ENCODE measurements at regions not wholly inside any gene's neighbourhood (a gene's known extent, or its start where the extent isn't known, plus 50 kb on each side); places are given as distances from the start of the nearest gene placed in this dataset.

DNA sequence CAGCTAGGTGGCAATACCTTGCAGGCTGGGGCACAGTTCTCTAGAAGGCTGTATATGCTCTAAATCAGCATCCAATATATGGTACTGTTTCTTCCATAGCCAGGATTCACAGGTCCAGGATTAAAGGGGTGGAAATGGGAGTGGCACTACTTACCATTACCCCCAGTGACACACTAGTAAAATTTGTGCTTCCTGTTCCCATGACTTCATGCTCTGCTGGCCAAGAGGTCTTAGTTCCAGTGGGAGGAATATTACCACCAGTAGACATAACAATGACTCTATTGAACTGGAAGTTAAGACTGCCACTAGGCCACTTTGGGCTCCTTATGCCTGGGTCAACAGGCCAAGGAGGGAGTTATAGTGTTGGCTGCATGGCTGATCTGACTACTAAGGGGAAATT, 174.3 kb upstream of the TNFAIP3 start:
- no peak overlapping the region for H2BK12ac ChIP-seq (ENCODE audit: insufficient read length, low read depth, low read length)
- no peak overlapping the region for H3K27ac ChIP-seq (ENCODE audit: insufficient read length, low read depth, low read length)
- H2AK5ac ChIP-seq (ENCODE audit: insufficient read length, low read length) = no peak overlapping the region
- no peak overlapping the region for H3K14ac ChIP-seq (ENCODE audit: insufficient read depth, low read length)
- H3K27me3 ChIP-seq (ENCODE audit: insufficient read depth, low read length) = no peaks in the 10 kb centered on the region
- H2BK20ac ChIP-seq (ENCODE audit: low read depth, low read length, poor library complexity, severe bottlenecking) = no peak overlapping the region
- no peak overlapping the region for H2AFZ ChIP-seq (ENCODE audit: low read length)
- H3K9me3 ChIP-seq (ENCODE audit: control insufficient read depth, low read depth, low read length) = no peaks in the 10 kb centered on the region
- H2BK15ac ChIP-seq (ENCODE audit: low read depth, low read length) = no peak overlapping the region
- no peaks in the 10 kb centered on the region for H3K27me3 Mint-ChIP-seq (ENCODE audit: low read depth)
- H4K20me1 ChIP-seq (ENCODE audit: control insufficient read depth, insufficient read depth, insufficient read length) = no peaks in the 10 kb centered on the region
- H3K4me2 ChIP-seq (ENCODE audit: insufficient read depth, insufficient read length, low read length) = no peak overlapping the region
- no peak overlapping the region for H2BK5ac ChIP-seq (ENCODE audit: insufficient read length, low read length)
- H3K9me3 Mint-ChIP-seq = no peaks in the 10 kb centered on the region
- no peaks in the 10 kb centered on the region for H3K36me3 Mint-ChIP-seq (ENCODE audit: insufficient read depth in 1 of 3, low read depth in 3 of 3)
- no peak overlapping the region for H3T11ph ChIP-seq (ENCODE audit: low read length)
- H4K91ac ChIP-seq (ENCODE audit: insufficient read length, low read depth, low read length) = no peak overlapping the region
- H3K18ac ChIP-seq (ENCODE audit: insufficient read length, low read depth, low read length) = no peak overlapping the region
- H3K4ac ChIP-seq (ENCODE audit: low read depth, low read length) = no peak overlapping the region
- H3K56ac ChIP-seq (ENCODE audit: insufficient read length, low read depth, low read length) = no peak overlapping the region
- TF ChIP-seq, protein P1, sequence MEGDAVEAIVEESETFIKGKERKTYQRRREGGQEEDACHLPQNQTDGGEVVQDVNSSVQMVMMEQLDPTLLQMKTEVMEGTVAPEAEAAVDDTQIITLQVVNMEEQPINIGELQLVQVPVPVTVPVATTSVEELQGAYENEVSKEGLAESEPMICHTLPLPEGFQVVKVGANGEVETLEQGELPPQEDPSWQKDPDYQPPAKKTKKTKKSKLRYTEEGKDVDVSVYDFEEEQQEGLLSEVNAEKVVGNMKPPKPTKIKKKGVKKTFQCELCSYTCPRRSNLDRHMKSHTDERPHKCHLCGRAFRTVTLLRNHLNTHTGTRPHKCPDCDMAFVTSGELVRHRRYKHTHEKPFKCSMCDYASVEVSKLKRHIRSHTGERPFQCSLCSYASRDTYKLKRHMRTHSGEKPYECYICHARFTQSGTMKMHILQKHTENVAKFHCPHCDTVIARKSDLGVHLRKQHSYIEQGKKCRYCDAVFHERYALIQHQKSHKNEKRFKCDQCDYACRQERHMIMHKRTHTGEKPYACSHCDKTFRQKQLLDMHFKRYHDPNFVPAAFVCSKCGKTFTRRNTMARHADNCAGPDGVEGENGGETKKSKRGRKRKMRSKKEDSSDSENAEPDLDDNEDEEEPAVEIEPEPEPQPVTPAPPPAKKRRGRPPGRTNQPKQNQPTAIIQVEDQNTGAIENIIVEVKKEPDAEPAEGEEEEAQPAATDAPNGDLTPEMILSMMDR (conservative IDR thresholded peaks at IDR 0.05) = no peak
- no peaks in the 10 kb centered on the region for H3K4me1 ChIP-seq (ENCODE audit: insufficient read depth, low read length)
- no peaks in the 10 kb centered on the region for H3K79me1 ChIP-seq (ENCODE audit: insufficient read depth, low read depth, low read length, poor library complexity, severe bottlenecking)
- H4K8ac ChIP-seq (replicated peaks; ENCODE audit: insufficient read length, low read depth, low read length) = no peak overlapping the region
- no peak for DNase-seq
- H2BK120ac ChIP-seq (ENCODE audit: low read depth, low read length, poor library complexity, severe bottlenecking) = no peak overlapping the region
- H3K23me2 ChIP-seq (ENCODE audit: insufficient read length, low read depth, low read length, poor library complexity, severe bottlenecking) = no peaks in the 10 kb centered on the region
- no peak overlapping the region for H3K27ac Mint-ChIP-seq
- peaks cover 12 to 18% of the 10 kb centered on the region in 2 experiments for H3K4me1 Mint-ChIP-seq
- H3K4me3 Mint-ChIP-seq = no peak overlapping the region
- H3K9ac ChIP-seq (ENCODE audit: extremely low read depth, insufficient read length, low read length) = no peak overlapping the region
- no peak overlapping the region for H4K5ac ChIP-seq (ENCODE audit: insufficient read length, low read depth, low read length)
- H3K23ac ChIP-seq (ENCODE audit: insufficient read length, low read depth, low read length) = no peak overlapping the region
- no peaks in the 10 kb centered on the region for H3K79me2 ChIP-seq (ENCODE audit: insufficient read depth, low read length)

Data from H9 (cell line).